WTC11 (cell line): ENCODE measurements at regions not wholly inside any gene's neighbourhood (a gene's known extent, or its start where the extent isn't known, plus 50 kb on each side); places are given as distances from the start of the nearest gene placed in this dataset.
A peak's percentile ranks its signal among the peaks of the same experiment; 100 is the strongest.

Source experiments
- ATAC-seq: fragments of 200-7000 bp; cut with Tn5 transposase; 2 replicates; pipeline ENCODE4 v1.10.0; 2021; ENCODE audit warnings: mild to moderate bottlenecking, moderate library complexity
- CTCF ChIA-PET: fragments of 300-600 bp; sonication (Branson Sonifier 250); formaldehyde crosslinking; loops from one replicate; lab custom pipeline; 2021; ENCODE audit warnings: antibody characterized with exemption; lab: Charles Lee
- POLR2A ChIA-PET: fragments of 350-600 bp; sonication (Branson Sonifier 250); formaldehyde crosslinking; loops from one replicate; lab custom pipeline; 2021; ENCODE audit warnings: antibody characterized with exemption; lab: Charles Lee
- DNase-seq: peaks from one replicate; pipeline ENCODE4 v3.0.0; 2021; ENCODE audit warnings: low spot score
- H3K27ac Mint-ChIP-seq: 2 replicates; pipeline ENCODE4 v1.8.0; 2021; ENCODE audit warnings: mixed read lengths
- H3K27me3 Mint-ChIP-seq: 2 replicates; pipeline ENCODE4 v1.8.0; 2021; ENCODE audit warnings: low read depth, mild to moderate bottlenecking, moderate library complexity, mixed read lengths
- H3K36me3 Mint-ChIP-seq: 2 replicates; pipeline ENCODE4 v1.8.0; 2021; ENCODE audit warnings: mixed read lengths
- H3K4me1 Mint-ChIP-seq: 2 replicates; pipeline ENCODE4 v1.8.0; 2022; ENCODE audit warnings: mixed read lengths
- H3K4me3 Mint-ChIP-seq: 2 replicates; pipeline ENCODE4 v1.8.0; 2021; ENCODE audit warnings: mild to moderate bottlenecking, moderate library complexity, mixed read lengths
- H3K9me3 Mint-ChIP-seq: 2 replicates; pipeline ENCODE4 v1.8.0; 2021; ENCODE audit warnings: mixed read lengths
- ATF1 ChIP-seq: sonication (generic); formaldehyde crosslinking; IDR thresholded peaks from 2 replicates; pipeline ENCODE4 v1.8.1; 2023; ENCODE audit warnings: mild to moderate bottlenecking, moderate library complexity, missing genetic modification reagents
- CBFB ChIP-seq: sonication (generic); formaldehyde crosslinking; IDR thresholded peaks from 2 replicates; pipeline ENCODE4 v1.8.1; 2022; ENCODE audit warnings: mild to moderate bottlenecking, low read depth, missing genetic modification reagents
- E2F5 ChIP-seq: sonication (generic); formaldehyde crosslinking; IDR thresholded peaks from 2 replicates; pipeline ENCODE4 v1.8.1; 2022; ENCODE audit warnings: mild to moderate bottlenecking, moderate library complexity, missing genetic modification reagents
- ELF4 ChIP-seq: sonication (generic); formaldehyde crosslinking; IDR thresholded peaks from 2 replicates; pipeline ENCODE4 v1.8.1; 2022; ENCODE audit warnings: low read depth, mild to moderate bottlenecking, moderate library complexity, missing genetic modification reagents
- ERG ChIP-seq: fragments of 250-450 bp; sonication (Bioruptor Pico); IDR thresholded peaks from 2 replicates; pipeline ENCODE4 v1.8.0; 2021; ENCODE audit warnings: mild to moderate bottlenecking
- GABPB1 ChIP-seq: sonication (generic); formaldehyde crosslinking; IDR thresholded peaks from 2 replicates; pipeline ENCODE4 v1.8.1; 2023; ENCODE audit warnings: mild to moderate bottlenecking, missing genetic modification reagents
- GRHL2 ChIP-seq: fragments of 250-450 bp; sonication (Bioruptor Pico); IDR thresholded peaks from 2 replicates; pipeline ENCODE4 v1.8.0; 2022; ENCODE audit warnings: mild to moderate bottlenecking, moderate library complexity; ENCODE audit not compliant: insufficient replicate concordance, severe bottlenecking
- MXD4 ChIP-seq: fragments of 250-450 bp; sonication (Bioruptor Pico); IDR thresholded peaks from 2 replicates; pipeline ENCODE4 v1.8.0; 2021; ENCODE audit warnings: mild to moderate bottlenecking, moderate library complexity, borderline replicate concordance
- MYBL2 ChIP-seq: sonication (generic); formaldehyde crosslinking; IDR thresholded peaks from 2 replicates; pipeline ENCODE4 v1.8.1; 2023; ENCODE audit warnings: mild to moderate bottlenecking, moderate library complexity, missing genetic modification reagents
- NFE2L1 ChIP-seq: sonication (generic); formaldehyde crosslinking; IDR thresholded peaks from 2 replicates; pipeline ENCODE4 v1.8.1; 2023; ENCODE audit warnings: missing genetic modification reagents
- NR3C1 ChIP-seq: sonication (generic); formaldehyde crosslinking; conservative IDR thresholded peaks from 2 replicates; pipeline ENCODE4 v1.8.1; 2023; ENCODE audit warnings: low read depth, mild to moderate bottlenecking, missing genetic modification reagents
- PREB ChIP-seq: sonication (generic); formaldehyde crosslinking; IDR thresholded peaks from 2 replicates; pipeline ENCODE4 v1.8.1; 2022; ENCODE audit warnings: mild to moderate bottlenecking, missing genetic modification reagents, moderate library complexity, borderline replicate concordance
- PRRX2 ChIP-seq: fragments of 250-450 bp; sonication (Bioruptor Pico); IDR thresholded peaks from 2 replicates; pipeline ENCODE4 v1.8.0; 2021; ENCODE audit warnings: mild to moderate bottlenecking
- RELA ChIP-seq: sonication (generic); formaldehyde crosslinking; IDR thresholded peaks from 2 replicates; pipeline ENCODE4 v1.8.1; 2022; ENCODE audit warnings: missing genetic modification reagents, mild to moderate bottlenecking, borderline replicate concordance
- SMAD4 ChIP-seq: sonication (generic); formaldehyde crosslinking; IDR thresholded peaks from 2 replicates; pipeline ENCODE4 v1.8.0; 2022; ENCODE audit warnings: mild to moderate bottlenecking, missing genetic modification reagents
- TEAD1 ChIP-seq: sonication (generic); formaldehyde crosslinking; IDR thresholded peaks from 2 replicates; pipeline ENCODE4 v1.8.0; 2022; ENCODE audit warnings: mild to moderate bottlenecking, missing genetic modification reagents
- TEAD4 ChIP-seq: sonication (generic); formaldehyde crosslinking; IDR thresholded peaks from 2 replicates; pipeline ENCODE4 v1.8.0; 2022; ENCODE audit warnings: mild to moderate bottlenecking, missing genetic modification reagents
- TP53 ChIP-seq: sonication (generic); formaldehyde crosslinking; IDR thresholded peaks from 2 replicates; pipeline ENCODE4 v1.8.1; 2023; ENCODE audit warnings: mild to moderate bottlenecking, missing genetic modification reagents
- USF1 ChIP-seq: sonication (generic); formaldehyde crosslinking; IDR thresholded peaks from 2 replicates; pipeline ENCODE4 v1.8.0; 2022; ENCODE audit warnings: mild to moderate bottlenecking, missing genetic modification reagents
- ZNF138 ChIP-seq: sonication (generic); formaldehyde crosslinking; conservative IDR thresholded peaks from 2 replicates; pipeline ENCODE4 v1.8.1; 2022; ENCODE audit warnings: mild to moderate bottlenecking, moderate library complexity, missing genetic modification reagents
- ZNF423 ChIP-seq: fragments of 250-450 bp; sonication (Bioruptor Pico); IDR thresholded peaks from 2 replicates; pipeline ENCODE4 v2.1.2; 2022; ENCODE audit warnings: mild to moderate bottlenecking, moderate library complexity
- TF ChIP-seq, protein P1 (sequence below): sonication (generic); formaldehyde crosslinking; IDR thresholded peaks from 2 replicates; pipeline ENCODE4 v1.8.1; 2022; ENCODE audit warnings: low read depth, mild to moderate bottlenecking, moderate library complexity, missing genetic modification reagents, borderline replicate concordance
- TF ChIP-seq, protein P2 (sequence below): sonication (generic); formaldehyde crosslinking; IDR thresholded peaks from 2 replicates; pipeline ENCODE4 v1.8.1; 2022; ENCODE audit warnings: missing genetic modification reagents, borderline replicate concordance
- TF ChIP-seq, protein P3 (sequence below): fragments of 250-450 bp; sonication (Bioruptor Pico); IDR thresholded peaks from 2 replicates; pipeline ENCODE4 v1.9.0; 2021; ENCODE audit warnings: mild to moderate bottlenecking
- TF ChIP-seq, protein P4 (sequence below): sonication (generic); formaldehyde crosslinking; IDR thresholded peaks from 2 replicates; pipeline ENCODE4 v1.8.1; 2022; ENCODE audit warnings: low read depth, missing genetic modification reagents, borderline replicate concordance

DNA sequence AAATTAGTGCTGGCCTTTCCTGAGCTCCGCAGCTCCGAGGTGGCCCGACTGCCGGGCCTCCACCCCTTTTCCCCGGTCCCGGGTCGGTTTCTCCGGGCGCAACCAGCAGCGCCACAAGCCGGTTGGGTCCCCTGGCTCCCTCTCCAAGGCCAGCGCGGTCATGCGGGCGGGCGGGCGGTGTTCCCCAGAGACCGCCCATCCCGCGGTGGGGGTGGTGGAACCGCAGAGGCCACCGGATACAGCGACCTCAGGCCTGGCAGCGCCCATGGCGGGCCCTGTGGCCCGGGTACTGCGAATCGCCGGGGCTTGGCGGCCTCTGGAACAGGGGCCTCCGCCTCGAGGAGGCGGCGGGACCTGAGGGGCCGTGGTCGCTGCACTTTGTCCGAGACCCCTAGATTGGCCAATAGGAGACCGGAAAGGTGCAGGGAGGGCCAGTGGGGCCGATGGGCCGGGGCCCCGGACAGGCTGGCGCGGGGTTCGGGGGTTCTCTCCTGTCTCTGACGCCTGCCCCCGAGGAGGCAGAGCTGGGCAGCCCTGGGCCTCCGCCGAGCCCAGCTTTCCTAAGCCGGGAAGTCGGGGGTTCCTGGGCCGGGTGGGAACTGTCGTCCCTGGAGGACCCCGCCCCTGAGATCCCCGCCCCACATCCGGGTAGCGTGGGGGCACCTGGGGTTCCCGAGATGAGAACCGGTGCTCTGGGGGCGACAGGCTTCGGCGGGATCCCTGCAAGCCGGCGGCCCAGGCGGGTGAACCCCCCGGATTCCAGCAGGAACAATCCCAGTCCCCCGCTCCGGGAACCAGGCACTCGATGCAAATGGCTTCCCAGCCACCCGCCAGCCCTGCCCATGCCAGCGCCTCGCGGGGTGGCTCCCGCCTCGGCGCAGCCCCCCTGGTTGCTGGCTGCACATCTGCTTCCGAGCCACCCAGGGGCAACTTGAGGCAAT, 293.9 kb downstream of the ZSWIM6 start:
- H3K9me3 Mint-ChIP-seq: no peaks in the 10 kb centered on the region
- CTCF ChIA-PET: interaction anchor here (0.6 to 3.9 kb wide), 5 partner anchors 12 to 143 kb away, joined by 3 to 14 read pairs (median 4); no protein-coding TSS in a partner anchor
- ATAC-seq (peak; percentile 82), DNase-seq (peak; percentile 75)
- peaks cover 30% of the 10 kb centered on the region for H3K4me1 Mint-ChIP-seq
- H3K27ac Mint-ChIP-seq: no peak overlapping the region
- POLR2A ChIA-PET: interaction anchor here (0.6 kb wide), 1 partner anchor 295 kb away, joined by 3 read pairs; no protein-coding TSS in a partner anchor
- H3K4me3 Mint-ChIP-seq: peak overlapping the region; percentile 70
- no peaks in the 10 kb centered on the region for H3K27me3 Mint-ChIP-seq
- H3K36me3 Mint-ChIP-seq: no peaks in the 10 kb centered on the region
- no peak for TF ChIP-seq GABPB1 (CRISPR knock-in tag)
- no peak for TF ChIP-seq ZNF138 (CRISPR knock-in tag)
- TF ChIP-seq SMAD4 (CRISPR knock-in tag): no peak
- no peak for TF ChIP-seq USF1
- no peak for TF ChIP-seq GRHL2
- TF ChIP-seq TEAD4 (CRISPR knock-in tag): no peak
- no peak for TF ChIP-seq CBFB
- TF ChIP-seq, protein P1, sequence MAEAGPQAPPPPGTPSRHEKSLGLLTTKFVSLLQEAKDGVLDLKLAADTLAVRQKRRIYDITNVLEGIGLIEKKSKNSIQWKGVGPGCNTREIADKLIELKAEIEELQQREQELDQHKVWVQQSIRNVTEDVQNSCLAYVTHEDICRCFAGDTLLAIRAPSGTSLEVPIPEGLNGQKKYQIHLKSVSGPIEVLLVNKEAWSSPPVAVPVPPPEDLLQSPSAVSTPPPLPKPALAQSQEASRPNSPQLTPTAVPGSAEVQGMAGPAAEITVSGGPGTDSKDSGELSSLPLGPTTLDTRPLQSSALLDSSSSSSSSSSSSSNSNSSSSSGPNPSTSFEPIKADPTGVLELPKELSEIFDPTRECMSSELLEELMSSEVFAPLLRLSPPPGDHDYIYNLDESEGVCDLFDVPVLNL (CRISPR knock-in tag): no peak; the same call in 1 of the 2 replicates
- no peak for TF ChIP-seq MXD4 (CRISPR knock-in tag)
- no peak for TF ChIP-seq RELA (CRISPR knock-in tag)
- no peak for TF ChIP-seq NR3C1 (CRISPR knock-in tag)
- no peak for TF ChIP-seq ELF4 (CRISPR knock-in tag)
- no peak for TF ChIP-seq PREB (CRISPR knock-in tag)
- TF ChIP-seq, protein P2, sequence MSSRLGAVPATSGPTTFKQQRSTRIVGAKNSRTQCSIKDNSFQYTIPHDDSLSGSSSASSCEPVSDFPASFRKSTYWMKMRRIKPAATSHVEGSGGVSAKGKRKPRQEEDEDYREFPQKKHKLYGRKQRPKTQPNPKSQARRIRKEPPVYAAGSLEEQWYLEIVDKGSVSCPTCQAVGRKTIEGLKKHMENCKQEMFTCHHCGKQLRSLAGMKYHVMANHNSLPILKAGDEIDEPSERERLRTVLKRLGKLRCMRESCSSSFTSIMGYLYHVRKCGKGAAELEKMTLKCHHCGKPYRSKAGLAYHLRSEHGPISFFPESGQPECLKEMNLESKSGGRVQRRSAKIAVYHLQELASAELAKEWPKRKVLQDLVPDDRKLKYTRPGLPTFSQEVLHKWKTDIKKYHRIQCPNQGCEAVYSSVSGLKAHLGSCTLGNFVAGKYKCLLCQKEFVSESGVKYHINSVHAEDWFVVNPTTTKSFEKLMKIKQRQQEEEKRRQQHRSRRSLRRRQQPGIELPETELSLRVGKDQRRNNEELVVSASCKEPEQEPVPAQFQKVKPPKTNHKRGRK (CRISPR knock-in tag): no peak
- TF ChIP-seq ATF1 (CRISPR knock-in tag): no peak
- TF ChIP-seq TEAD1: no peak
- no peak for TF ChIP-seq ZNF423 (CRISPR knock-in tag)
- TF ChIP-seq, protein P3, sequence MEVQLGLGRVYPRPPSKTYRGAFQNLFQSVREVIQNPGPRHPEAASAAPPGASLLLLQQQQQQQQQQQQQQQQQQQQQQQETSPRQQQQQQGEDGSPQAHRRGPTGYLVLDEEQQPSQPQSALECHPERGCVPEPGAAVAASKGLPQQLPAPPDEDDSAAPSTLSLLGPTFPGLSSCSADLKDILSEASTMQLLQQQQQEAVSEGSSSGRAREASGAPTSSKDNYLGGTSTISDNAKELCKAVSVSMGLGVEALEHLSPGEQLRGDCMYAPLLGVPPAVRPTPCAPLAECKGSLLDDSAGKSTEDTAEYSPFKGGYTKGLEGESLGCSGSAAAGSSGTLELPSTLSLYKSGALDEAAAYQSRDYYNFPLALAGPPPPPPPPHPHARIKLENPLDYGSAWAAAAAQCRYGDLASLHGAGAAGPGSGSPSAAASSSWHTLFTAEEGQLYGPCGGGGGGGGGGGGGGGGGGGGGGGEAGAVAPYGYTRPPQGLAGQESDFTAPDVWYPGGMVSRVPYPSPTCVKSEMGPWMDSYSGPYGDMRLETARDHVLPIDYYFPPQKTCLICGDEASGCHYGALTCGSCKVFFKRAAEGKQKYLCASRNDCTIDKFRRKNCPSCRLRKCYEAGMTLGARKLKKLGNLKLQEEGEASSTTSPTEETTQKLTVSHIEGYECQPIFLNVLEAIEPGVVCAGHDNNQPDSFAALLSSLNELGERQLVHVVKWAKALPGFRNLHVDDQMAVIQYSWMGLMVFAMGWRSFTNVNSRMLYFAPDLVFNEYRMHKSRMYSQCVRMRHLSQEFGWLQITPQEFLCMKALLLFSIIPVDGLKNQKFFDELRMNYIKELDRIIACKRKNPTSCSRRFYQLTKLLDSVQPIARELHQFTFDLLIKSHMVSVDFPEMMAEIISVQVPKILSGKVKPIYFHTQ: 0 out of 2 replicates have a peak, but pooled peaks have one; percentile 28
- peak; percentile 38; the same call in 1 of the 2 replicates for TF ChIP-seq MYBL2 (CRISPR knock-in tag)
- TF ChIP-seq ERG (CRISPR knock-in tag): no peak
- no peak for TF ChIP-seq E2F5
- TF ChIP-seq TP53 (CRISPR knock-in tag): 0 out of 2 replicates have a peak, but pooled peaks have one; percentile 21
- no peak for TF ChIP-seq NFE2L1
- TF ChIP-seq, protein P4, sequence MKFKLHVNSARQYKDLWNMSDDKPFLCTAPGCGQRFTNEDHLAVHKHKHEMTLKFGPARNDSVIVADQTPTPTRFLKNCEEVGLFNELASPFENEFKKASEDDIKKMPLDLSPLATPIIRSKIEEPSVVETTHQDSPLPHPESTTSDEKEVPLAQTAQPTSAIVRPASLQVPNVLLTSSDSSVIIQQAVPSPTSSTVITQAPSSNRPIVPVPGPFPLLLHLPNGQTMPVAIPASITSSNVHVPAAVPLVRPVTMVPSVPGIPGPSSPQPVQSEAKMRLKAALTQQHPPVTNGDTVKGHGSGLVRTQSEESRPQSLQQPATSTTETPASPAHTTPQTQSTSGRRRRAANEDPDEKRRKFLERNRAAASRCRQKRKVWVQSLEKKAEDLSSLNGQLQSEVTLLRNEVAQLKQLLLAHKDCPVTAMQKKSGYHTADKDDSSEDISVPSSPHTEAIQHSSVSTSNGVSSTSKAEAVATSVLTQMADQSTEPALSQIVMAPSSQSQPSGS (CRISPR knock-in tag): no peak
- no peak for TF ChIP-seq PRRX2 (CRISPR knock-in tag)
